ENCODE measurements at regions not wholly inside any gene's neighbourhood (a gene's known extent, or its start where the extent isn't known, plus 50 kb on each side); places are given as distances from the start of the nearest gene placed in this dataset.

DNA sequence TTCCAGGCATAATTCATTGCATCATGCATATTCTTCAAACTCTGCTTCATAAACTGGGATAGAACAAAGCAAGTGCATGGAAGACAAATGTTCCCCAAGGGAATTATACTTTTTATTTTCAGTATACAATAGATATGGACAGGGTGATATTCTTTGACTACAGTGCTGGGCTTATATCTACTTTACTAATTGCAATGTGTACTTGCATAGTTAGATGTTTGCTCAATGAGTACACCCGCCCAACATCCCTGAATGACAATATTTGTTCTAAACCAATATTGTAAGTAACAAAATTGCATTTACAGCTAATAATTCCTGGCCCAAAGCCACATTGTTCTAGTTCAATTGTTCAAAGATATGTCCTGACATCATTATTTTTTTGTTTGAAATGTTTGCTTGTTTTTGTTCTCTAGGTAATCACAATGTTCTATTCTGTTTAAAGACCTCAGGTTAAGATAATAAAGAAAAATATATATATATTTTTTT, 171.4 kb downstream of the PTN start:
- no peak for DNase-seq

- DNase-seq = peak; percentile 65
Observed at GRCh38 chr7:137169282-137169698, 174.2 kb downstream of the PTN start.

DNA sequence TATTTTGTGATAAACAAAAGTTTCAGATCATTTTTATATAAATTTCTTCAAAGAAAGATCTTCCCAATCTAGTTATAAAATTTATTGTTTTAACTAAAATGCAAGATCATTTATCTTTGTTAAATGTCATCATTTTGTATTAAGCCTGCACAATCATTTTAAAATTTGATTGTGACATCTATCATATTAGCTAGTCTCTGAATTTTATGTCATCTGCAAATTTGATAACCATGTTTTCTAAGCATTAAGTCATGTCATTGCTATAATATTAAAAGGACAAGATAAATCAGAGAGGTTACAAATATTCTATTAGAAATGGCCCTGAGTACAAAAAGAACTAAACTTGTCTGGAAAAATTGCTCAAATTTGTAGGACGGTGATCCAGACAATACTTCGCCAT, 175.9 kb downstream of the PTN start:
- DNase-seq = no peak

DNA sequence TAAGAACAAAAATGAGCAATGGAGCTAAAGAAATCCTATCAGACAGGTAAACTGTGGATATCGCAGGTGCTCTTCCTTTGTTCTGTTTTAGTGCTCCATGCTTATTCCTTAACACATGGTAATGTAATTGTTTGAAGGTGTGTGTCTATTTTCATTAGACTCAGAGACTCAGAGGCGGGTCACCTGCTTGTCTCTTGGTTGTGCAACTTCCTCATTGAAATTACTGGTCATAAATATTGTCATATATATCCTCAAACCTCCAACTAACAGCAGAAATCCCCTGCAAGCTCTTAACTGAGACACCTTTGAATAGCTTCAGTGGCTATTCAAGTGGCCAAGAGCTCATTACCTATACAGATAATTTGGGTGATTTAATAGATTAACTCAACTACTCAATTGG, 177.2 kb downstream of the PTN start:
- no peak for DNase-seq

DNA sequence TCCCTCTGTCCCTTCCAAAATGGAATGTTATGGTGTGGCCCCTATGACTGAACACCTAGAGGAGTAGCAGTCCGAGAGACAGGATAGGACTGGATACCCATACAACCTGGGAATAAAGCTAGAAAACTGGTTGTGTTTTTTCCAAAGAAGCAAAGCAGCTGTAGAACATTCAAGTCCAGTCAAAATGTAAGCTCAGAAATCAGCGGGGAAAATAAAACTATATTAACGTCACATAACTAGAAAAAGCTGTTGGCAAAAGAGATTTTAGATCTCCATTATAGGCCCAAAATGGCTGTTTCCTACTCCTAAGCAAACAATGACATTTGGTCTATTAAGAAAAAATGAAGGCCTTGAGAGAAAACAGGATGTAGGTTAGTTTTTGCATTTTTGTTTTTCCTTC, 177.7 kb downstream of the PTN start:
- DNase-seq = no peak

- no peak for DNase-seq
Observed at GRCh38 chr7:137165241-137165640, 178.3 kb downstream of the PTN start.

- DNase-seq = no peak
Observed at GRCh38 chr7:137164251-137164650, 179.3 kb downstream of the PTN start.

GRCh38 chr7:137160236-137160635, 183.3 kb downstream of the PTN start:
- no peak for DNase-seq

DNA sequence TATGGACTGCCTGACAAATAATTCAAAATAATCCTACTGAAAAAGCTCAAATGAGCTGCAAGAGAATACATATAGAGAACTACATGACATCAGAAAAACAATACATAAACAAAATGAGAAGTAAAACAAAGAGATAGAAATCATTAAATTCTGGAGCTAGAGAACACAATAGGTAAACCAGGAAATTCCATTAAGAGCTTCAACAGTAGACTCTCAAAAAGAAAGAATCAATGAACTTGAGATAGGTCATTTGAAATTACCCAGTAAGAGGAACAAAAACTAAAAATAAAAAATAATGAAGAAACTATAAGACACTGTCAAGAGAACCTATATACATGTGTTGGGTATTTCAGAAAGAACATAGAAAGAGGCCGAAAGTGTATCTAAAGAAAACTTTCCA, 186.3 kb downstream of the PTN start:
- DNase-seq = no peak

DNA sequence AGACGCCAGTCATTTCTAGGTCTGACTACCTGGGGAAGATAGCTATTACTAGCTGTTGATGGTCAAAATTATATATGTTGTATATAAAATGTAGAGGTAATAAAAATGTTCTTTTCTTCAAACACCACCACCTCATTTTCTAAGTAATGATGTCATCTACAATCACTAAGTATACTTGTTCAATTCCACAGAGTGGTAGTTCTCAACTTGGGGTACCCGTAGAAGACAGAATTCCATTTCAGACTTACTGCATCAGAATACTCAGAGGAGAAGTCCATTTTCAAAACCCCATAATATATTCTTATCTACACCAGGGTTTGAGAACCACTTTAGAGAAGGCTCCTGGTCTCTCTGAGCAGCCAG, 191.9 kb downstream of the PTN start:
- no peak for DNase-seq

- no peak for DNase-seq
Observed at GRCh38 chr7:137151041-137151689, 192.4 kb downstream of the PTN start.

DNA sequence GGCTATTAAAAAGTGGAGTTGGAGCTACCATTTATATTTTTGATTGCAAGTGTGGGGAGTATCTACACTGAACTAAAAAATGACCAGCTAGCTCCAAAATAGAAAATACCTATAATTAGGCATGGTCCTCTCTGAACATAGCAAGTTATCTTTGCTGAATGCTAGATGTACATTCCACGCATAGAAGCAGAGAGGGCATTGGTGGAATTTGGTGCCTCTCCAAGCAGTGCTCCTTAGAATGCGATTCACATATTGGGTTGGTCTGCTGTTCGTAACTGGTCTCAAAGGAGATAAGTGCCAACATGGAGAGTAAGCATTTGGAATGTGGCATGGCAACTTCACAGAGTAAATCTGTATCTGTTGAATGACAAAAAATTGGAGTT, 196.2 kb downstream of the PTN start:
- no peak for DNase-seq

DNA sequence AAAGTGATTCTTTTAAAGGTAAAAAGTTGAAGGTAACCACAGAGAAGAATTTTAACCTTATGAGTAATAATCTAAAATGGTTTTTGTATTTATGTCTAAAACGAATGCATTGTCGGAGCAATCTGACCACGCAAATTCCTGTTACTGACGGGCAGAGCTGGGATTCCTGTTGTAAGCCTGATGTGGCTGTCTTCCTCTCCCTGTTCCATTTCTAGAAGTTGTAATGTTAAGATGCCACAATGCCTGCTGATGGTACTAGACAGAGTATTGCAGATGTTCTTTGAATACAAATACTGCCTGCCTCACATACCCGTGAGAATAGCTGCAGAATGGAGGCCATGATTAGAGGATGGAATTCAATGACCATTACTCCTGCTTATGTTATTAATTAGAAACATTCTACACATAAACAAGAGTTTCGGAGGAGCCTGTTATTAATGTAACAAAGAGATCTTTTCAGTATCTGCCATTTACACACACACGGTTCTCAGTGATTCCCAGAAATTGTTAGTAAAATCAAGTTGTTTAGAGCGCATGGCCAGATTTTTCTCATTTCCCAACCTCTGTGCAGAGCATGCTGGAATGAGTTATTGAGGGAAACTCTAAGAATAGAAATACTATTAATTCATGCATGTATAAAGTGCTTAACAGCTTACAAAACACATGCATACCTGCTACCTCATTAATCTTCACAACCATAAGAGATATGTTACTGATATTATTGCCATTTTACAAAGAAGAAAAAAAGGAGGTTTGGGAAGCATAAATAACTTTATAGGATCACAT, 196.8 kb downstream of the PTN start:
- DNase-seq = no peak

DNA sequence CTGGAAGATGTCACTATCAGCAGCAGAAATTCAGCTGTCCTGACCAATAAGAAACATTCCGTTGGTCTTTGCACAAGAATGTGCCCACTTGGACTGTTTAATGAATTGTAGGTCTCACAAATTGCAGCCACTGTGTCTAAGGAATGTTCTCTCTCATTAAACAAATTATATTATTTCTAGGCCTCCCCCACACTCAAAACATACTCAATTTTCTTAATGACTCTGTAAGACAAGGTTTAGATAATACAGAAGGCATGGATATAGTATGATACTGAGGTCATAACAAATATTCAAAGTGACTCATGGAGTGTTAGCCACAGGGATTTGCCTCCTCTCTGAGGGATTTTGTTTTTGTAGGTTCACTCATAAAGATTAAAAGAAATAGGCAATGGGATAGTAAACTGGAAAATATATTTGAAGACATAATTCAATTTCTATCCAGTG, 197.5 kb downstream of the PTN start:
- DNase-seq = no peak

GRCh38 chr7:137142376-137142775, 201.2 kb downstream of the PTN start:
- no peak for DNase-seq

DNA sequence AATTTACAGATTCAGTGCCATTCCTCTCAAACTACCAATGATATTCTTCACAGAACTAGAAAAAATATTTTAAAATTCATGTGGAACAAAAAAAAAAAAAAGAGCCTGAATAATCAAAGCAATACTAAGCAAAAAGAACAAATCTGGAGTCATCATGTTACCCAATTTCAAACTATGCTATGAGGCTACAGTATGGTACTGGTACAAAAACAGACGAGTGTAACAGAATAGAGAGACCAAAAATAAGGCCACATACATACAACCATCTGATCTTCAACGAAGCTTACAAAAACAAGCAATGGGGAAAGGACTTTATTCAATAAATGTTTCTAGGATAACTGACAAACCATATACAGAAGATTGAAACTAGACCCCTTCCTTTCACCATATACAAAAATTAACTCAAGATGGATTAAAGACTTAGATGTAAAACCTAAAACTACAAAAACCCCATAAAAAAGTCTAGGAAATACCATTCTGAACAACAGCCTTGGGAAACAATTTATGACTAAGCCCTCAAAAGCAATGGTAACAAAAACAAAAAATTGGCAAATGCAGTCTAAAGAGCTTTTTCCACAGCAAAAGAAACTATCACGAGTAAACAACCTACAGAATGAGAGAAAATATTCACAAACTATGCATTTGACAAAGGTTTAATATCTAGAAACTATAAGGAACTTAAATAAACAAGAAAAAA, 207.7 kb downstream of the PTN start:
- no peak for DNase-seq

GRCh38 chr7:137130751-137131158, 212.8 kb downstream of the PTN start:
- DNase-seq = no peak

DNA sequence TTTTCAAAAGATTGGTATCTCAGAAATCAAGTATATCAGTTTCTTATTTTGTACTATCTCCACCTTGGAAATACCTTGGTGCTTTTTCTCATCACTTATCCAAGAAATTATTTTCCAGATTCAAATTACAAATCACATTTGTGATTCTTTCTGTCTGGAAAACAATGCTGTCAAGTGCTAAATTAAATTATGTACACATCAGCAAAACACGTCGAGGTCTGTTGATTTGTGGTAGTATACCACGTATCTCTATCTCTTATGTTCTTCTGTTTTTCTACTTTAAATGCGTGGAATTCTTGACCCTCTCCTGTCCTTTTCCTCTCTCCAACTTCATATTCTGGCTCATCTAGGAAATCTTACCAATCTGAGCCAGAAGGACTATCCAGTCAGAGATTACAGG, 214.5 kb downstream of the PTN start:
- no peak for DNase-seq

DNA sequence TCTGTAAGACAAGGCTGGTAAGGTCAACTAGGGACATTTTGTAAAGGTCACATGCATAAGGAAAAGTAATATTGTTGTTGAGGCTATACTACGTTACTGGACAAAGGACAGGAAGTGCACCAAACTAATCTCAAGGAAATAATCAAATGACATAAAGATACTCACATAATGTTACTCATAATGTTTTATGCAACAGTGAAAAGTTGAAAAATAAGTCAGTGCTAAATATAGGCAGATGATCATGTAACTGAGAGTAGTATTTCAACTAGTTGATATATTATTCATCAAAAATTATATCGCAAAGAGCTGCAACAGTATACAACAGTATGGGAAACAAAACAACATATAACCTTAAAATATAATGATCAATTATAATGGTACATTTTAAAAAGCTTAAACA, 215.7 kb downstream of the PTN start:
- DNase-seq = no peak

- DNase-seq = no peak
Observed at GRCh38 chr7:137127058-137127457, 216.5 kb downstream of the PTN start.

GRCh38 chr7:137122145-137122544, 221.4 kb downstream of the PTN start:
- no peak for DNase-seq

- DNase-seq = no peak
Observed at GRCh38 chr7:137120690-137121089, 222.8 kb downstream of the PTN start.

- DNase-seq = no peak
Observed at GRCh38 chr7:137110535-137110934, 233.0 kb downstream of the PTN start.

DNA sequence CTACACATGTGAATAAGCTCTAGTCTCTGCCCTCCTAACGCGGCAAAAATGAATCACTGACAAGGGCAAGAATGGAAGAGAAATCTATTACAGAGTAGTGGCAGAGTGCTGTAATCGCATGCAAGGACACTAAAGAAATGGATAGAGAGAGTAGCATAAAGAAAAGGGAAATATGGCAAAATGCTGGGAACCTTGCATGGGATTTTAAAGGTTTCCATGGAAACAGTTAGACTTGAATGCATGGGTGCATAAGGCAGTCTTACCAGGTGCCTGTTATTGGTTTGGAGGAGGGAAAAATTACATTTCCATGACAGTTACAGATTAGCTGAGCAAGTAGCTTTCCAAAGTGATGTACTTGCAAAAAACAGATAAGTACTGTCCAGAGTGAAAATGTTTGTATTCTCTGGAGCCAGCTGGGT, 233.4 kb downstream of the PTN start:
- DNase-seq = no peak
